A673 (cell line): ENCODE measurements at regions not wholly inside any gene's neighbourhood (a gene's known extent, or its start where the extent isn't known, plus 50 kb on each side); places are given as distances from the start of the nearest gene placed in this dataset.

Experiments
- CTCF ChIP-seq: fragments of 300-800, 200-600 bp; sonication (generic); conservative IDR thresholded peaks from 2 replicates; pipeline ENCODE4 v1.5.1; 2017; ENCODE audit warnings: low read depth, mild to moderate bottlenecking, antibody characterized with exemption, low read length, moderate library complexity, mixed read lengths
- EZH2 ChIP-seq: fragments of 200-600 bp; sonication (generic); IDR thresholded peaks from 2 replicates; pipeline ENCODE4 v1.6.1; 2017; ENCODE audit warnings: borderline replicate concordance, low read depth, mild to moderate bottlenecking, mixed read lengths, antibody characterized with exemption, low read length; ENCODE audit not compliant: poor library complexity, severe bottlenecking

DNA sequence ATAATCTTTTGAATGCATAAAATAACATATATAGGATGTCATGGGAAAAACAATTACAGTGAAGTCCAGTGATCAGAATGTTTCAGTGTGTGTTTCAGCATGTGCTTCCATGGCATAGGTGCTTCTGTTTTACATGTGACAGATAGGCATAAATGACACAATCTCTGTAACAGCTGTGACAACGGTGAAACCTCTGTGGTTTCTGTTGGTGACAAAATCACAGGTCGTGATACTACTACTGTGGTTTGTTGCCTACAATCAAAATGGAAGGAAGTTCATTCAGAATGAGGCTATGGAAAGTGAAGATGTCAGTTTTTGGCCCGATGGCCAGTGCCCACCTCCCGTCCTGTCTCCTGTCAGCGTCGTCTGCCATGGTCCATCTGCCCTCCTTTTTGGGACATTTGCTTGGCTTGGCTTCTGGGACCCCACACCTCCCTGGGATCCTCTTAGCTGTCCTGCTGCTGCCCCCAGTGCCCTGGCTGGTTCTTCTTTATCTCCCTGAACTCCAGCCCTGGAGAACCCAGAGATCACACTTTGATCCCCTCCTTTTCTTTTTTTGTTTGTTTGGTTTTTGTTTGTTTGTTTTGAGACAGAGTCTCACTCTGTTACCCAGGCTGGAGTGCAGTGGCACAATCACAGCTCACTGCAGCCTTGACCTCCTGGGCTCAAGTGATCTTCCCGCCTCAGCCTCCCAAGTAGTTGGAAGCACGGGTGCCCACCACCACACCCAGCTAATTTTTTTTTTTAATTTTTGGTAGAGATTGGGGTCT, 79.3 kb upstream of the NAA20 start:
- no peak for TF ChIP-seq EZH2
- TF ChIP-seq CTCF: no peak
